Caki2 (cell line): ENCODE measurements at regions not wholly inside any gene's neighbourhood (a gene's known extent, or its start where the extent isn't known, plus 50 kb on each side); places are given as distances from the start of the nearest gene placed in this dataset.
A peak's percentile ranks its signal among the peaks of the same experiment; 100 is the strongest.
"Not testable (repeated sequence)": the region's sequence is repeated elsewhere in the genome, so short reads cannot be mapped to it uniquely, and the experiment has no call there.

Source experiments
- DNase-seq: peaks from one replicate; pipeline ENCODE4 v3.0.0-alpha.2; 2015; ENCODE audit warnings: low read depth
- in situ Hi-C: cut with HindIII; loops from 2 replicates; pipeline ENCODE4 v1.10.0; 2016; ENCODE audit warnings: low sequenced_read_pairs, low pct_unique_long_range_greater_than_20kb, mixed read lengths

DNA sequence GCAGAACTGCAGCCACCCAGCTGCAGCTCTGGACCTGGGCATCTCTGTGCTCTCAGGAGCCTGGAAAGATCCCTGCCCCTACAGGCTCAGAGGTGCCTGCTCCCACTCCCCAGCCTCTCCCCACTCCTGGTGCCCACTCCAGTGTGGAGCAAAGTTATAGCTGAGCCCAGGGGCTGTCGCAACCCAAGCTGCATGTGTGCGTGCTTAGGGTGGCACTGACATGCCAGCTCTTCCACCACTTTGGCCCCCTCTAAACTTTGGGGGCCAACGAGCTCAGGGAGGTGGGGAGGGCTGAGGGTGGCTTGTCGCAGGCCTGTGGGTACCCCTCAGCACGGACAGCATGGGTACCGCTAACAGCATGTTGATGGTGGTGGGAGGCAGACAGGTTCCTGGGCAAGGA lies 126.3 kb upstream of the FHL2 start:
- in situ Hi-C loops = no loop called here

GRCh38 chr2:105522645-105523044 lies 123.8 kb upstream of the FHL2 start:
- no peak for DNase-seq
- in situ Hi-C loops = no loop called here

More for the DNA sequence above, 126.3 kb upstream of the FHL2 start:
- no peak for DNase-seq

DNA sequence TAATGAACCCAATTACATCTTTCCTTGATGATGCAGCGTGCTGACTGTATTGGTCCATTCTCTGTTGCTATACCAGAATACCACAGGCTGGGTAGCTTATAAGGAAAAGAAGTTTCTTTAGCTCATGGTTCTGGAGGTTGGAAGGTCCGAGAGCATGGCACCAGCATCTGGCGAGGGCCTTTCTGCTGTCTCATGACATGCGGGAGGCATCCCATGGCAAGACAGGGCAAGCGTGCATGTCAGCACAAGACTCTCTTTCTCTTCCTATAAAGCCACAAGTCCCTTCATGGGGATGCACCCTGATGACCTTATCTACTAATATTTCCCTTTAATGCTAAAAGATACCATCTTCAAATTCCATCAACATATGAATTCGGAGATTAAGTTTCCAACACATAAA lies 122.8 kb upstream of the FHL2 start:
- in situ Hi-C loops = no loop called here
- no peak for DNase-seq

DNA sequence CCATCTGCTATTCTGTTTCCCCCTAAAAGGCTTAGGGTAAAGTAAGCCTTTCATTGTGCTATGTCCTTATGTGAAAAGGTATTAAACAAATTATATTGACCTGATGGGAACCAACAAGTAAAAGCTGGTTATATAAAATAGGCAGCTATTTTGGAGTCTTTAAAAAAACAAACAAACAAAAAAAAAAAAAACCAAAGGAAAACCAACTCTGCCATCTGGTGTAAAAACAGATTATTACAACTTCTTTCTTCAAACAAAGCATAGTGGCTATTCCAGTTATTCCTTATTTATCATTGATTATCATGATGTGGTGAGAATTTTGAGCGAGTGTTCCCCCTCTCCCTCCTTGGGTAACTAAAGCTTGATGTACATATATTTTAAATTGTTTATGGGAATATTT lies 122.3 kb upstream of the FHL2 start:
- DNase-seq = peak; percentile 53
- in situ Hi-C loops = no loop called here

DNA sequence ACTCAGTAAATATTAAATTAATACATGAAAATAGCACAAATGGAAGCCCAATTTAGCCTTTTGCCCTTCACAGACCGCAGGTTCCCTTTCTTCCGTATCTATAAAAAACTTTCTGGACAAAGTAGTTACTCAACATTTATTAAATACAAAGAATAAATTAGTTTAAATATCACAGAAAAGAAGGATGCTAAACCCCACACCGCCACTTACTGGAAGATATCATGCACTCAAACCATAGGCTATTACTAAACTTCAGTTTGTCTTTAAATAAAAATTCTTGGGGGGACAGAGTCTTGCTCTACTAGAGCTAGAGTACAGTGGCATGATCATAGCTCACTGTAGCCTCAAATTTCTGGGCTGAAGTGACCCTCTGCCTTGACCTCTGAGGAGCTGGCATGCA lies 120.7 kb upstream of the FHL2 start:
- no peak for DNase-seq
- in situ Hi-C loops = no loop called here

DNA sequence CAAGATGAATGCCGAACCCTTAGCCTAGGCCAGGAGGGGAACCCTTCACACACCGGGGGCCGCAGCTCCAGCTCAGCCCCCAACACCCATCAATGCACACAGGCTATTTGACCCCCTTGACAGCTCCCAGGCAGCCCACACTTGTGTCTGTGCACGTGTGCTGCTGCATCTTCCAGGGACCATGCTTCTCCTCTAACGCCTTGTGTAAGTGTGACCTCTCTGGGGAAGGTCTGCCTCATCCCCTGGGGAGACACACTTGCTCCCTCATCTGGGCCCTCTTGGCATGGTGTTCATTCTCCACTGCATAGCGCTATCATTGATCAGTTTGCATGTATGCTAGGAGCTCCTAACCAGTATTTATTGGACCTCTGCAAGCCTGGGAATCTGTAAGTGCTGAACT lies 120.0 kb upstream of the FHL2 start:
- in situ Hi-C loops = no loop called here
- no peak for DNase-seq

DNA sequence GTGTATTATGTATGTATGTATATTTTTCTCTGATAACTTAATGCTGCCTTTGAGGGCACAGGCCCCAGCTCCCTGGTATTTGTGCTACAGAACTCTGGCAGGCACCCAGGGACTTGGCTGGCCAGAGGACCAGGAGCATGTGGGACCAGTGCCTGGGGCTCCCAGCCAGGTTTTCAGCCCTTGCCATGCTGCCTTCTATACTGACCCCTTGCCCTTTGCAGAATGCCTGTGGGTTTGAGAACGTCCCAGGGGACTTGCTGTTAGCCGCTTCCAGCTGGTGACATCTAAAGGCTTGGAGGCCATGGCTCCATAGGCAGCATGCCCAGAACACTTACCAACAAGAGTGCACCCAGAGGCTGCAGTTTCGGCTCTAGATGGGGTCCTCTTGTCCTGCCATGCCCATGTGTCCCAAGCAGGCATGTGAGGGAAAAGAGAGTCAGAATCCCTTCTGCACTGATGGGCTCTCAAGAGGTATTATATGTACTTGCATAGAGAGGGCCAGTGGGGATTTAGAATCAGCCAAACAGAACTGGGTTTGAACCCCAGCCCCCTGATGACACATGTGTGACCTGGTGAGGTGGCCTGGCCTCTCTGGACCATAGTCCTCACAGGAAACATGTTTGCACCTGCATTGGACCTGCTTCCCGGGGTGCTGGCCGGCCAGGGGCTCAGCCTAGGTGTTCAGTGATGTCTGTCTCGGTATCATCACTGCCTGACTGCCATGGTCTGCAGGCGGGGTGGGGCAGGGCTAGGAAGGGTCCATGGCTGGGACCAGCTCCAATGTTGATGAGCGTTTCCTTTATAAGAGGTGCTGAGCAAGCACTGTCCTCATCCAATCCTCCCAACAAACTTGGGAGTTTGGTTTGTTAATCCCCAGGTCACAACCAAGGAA lies 119.2 kb upstream of the FHL2 start:
- in situ Hi-C loops = no loop called here
- no peak for DNase-seq

- in situ Hi-C loops = no loop called here
- DNase-seq = no peak
These were observed 116.9 kb upstream of the FHL2 start for GRCh38 chr2:105515581-105516415.

GRCh38 chr2:105514576-105514975 lies 115.7 kb upstream of the FHL2 start:
- DNase-seq = no peak
- in situ Hi-C loops = no loop called here

DNA sequence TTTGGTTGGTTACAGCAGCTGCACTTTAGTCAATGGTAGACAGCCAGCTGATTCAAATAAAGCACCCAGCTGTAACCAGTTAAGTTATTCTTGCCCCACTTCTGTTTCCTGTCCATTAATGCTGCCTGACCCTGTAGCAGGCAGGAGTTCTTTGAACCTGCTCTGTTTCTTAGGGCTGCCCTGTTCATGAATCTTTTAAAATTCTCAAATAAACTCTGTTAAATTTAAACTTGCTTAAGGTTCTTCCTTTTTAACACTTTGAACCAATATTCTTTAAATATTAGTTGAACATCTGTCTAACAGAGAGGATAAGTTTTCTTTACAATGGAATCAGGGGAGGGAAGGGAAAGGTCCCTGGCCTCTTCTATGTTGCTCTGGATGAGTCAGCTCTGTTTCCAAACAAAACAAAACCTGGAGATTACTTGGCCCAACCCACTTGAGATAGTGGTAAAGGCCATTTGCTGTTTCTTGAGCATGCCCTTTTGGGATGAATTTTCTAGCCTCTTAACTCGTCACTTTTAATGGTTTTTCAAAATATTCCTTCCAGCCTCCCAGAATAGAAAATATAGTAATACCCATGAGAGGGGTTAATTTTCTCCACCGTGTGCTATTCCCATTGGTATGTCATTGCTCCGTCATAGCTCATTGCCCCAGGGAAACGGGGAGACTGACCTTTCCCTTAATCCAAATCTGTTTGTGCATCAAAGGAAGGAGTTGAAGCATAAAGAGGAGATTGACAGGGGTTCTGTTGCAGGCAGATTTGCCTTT lies 112.1 kb upstream of the FHL2 start:
- DNase-seq = peak; percentile 84
- in situ Hi-C loops = no loop called here

- DNase-seq = no peak
- in situ Hi-C loops = no loop called here
These were observed 110.6 kb upstream of the FHL2 start for GRCh38 chr2:105509269-105510086.

GRCh38 chr2:105506860-105507259 lies 108.0 kb upstream of the FHL2 start:
- in situ Hi-C loops, DNase-seq: not testable (repeated sequence)

DNA sequence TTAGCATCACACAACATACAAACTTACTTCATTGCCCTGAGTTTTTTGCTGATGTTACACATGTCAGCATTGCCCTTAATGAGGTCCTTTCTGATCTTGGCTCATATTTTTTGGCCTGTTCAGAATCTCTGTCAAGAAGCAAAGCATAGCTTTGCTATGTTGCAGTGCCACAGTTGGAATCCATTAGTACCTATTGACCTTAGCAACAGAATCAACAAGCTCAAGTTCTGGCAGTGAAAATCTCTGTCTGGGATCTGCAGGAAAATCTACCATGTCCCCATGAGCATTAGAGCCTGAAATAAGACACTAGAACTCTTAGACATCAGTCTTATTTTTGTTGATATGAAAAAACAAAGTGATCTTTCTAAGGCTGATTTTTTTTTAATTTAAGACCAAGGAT lies 105.6 kb upstream of the FHL2 start:
- DNase-seq = no peak
- in situ Hi-C loops = no loop called here

DNA sequence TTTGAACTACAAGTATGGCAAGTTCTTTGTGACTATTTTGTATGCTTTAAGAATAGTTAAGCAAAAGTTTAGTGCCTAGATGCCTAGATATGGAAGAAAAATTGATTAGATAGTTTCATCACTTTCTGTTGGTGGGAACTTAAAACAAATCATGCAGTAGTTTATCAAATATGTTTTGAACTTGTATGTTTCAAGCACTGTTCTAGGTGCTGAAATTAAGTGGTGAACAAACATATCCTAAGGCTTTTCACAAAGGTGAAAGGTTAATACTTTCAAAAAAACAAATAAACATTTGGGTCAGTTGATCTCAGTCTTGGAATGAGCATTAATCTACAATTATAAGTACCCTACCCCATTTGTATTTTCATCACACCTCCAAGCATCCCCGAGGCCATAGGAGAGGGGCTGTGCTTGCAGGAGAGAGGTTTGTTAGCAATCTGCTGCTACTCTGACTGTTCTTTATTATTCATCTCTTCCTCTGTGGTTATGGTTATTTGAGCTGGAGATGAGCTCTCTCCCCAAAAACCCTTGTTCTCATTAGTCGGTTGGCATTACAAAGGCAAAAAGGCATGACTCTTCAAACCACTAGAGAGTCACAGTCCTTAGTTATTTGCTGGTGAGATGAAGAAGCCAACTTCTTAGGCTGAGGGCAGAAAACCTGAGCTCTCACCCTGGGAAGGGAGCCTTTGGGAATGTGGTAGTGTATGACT lies 103.9 kb upstream of the FHL2 start:
- no peak for DNase-seq
- in situ Hi-C loops = no loop called here

DNA sequence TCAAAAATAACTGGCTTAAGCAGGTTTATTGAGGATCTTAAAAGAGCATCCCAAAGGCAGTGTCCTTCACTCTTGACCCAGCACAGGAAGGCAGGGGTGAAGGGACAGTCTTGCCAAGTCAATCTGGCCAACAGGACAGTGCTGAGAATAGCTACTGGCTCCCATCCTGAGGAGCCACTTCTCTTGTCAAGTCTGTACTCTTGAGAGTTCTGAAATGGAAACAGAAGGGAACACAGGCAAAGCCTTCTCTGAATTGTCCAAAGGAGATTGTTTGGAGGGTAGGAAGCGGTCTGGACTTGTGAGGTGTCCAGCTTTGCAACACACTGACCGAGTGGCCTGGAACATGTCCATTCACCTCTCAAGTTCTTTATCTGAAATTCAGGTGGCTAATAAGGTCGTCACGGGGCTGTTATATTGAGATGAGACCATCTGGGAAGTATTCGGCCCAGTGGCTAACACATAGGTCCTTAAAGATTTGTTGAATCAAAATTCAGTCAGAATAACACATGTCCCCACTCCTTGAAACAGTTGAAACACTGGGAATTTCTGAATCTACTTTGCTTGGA lies 99.5 kb upstream of the FHL2 start:
- DNase-seq = no peak
- in situ Hi-C loops = no loop called here

- DNase-seq = no peak
- in situ Hi-C loops = no loop called here
These were observed 98.2 kb upstream of the FHL2 start for GRCh38 chr2:105497094-105497493.

DNA sequence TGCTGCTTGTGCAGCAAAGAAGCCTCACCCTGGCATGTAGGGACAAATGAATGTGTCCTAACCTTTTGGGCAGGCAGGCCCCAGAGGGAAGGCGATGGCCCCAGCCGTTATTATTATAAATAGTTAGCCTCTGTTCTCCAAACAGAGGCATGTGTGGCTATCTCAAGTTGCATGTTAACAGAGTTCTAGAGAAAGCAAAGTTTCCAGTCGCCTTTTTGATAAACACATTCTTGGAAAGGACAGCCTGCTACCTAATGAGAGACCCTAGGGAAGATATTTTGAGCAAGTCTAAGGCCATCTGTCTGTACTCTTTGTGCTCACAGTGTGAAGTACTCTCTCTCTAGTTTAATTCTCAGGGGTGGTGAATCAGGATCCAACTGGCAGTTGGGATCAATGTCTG lies 97.4 kb upstream of the FHL2 start:
- in situ Hi-C loops = no loop called here
- DNase-seq = no peak
